GM18519 (cell line): ENCODE measurements at regions not wholly inside any gene's neighbourhood (a gene's known extent, or its start where the extent isn't known, plus 50 kb on each side); places are given as distances from the start of the nearest gene placed in this dataset.
"Not testable (repeated sequence)": the region's sequence is repeated elsewhere in the genome, so short reads cannot be mapped to it uniquely, and the experiment has no call there.

Experiments
- ATAC-seq: cut with Tn5 transposase; IDR thresholded peaks from one replicate; pipeline ENCODE4 v1.9.1; 2021; ENCODE audit warnings: mild to moderate bottlenecking, moderate library complexity; ENCODE audit not compliant: unreplicated experiment, low FRiP score

DNA sequence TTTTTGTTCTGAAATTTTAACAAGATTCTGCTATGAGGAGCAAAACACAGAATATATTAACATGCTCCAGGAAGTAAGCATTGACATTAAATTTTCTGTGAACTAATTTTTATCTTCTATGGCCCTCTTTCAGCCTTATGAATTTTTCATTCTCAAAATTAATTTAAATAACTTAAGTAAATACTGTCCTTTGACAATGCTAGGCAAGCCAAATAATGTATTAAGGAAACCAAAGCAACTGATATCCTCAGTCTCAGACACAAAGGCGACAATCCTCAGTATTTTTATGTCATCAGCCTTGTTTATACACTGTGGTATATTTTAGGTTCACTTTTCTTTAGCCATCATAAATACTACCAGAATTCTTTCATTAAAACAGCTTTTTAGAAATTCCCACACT, 159.8 kb downstream of the CGGBP1 start:
- ATAC-seq: no peak

DNA sequence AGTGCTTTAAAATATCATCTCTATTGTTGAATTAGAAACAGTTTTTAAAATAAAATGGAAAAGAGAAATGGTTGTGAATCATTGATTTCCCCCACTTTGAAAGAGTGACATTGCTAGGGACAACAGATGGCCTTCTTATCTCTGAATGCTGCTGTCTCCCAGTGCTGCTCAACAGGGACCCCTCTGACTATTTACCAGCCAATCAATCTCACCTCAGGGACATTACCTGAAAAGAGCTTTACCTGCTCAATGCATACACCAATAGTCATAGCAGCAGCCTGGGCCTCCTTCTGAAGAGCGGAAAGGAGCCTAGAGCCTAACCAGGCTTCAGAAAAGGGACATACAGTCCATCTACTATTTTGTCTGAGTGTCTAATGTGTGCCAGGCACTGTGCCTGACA, 162.8 kb downstream of the CGGBP1 start:
- ATAC-seq: no peak

DNA sequence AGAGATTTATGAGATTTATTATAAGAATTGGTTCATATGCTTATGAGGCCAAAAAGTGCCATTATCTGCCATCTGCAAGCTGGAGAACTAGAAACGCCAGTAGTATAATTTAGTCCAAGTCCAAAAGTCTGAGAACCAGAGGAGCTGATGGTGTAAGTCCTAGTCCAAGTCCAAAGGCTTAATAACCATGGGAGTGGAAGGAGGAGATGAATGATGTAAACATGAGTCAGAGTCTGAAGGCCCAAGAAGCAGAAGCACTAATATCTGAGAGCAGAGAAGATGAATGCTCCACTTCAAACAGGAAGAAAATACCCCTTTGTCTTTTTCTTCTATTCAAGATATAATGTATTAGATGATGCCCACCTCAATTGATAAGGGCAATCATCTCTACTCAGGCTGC, 185.7 kb downstream of the CGGBP1 start:
- no peak for ATAC-seq

DNA sequence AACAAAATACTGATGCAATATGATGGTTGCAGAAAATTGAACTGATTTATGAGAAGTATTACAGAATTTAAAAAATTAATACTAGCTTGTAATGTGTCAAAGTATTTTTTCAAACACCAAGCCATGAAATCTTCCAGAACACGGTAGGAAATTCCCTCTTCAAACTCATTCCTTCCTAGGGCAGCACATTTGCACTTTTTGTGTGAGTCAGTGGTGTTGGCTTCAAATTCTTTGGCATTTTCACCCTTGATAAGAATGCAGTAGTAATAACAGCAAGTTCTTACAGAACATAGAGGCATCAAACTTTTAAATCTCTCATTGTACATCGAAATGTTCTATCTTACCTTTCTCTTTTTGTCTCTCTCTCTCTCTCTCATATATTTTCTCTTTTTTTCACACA, 191.8 kb downstream of the CGGBP1 start:
- no peak for ATAC-seq

DNA sequence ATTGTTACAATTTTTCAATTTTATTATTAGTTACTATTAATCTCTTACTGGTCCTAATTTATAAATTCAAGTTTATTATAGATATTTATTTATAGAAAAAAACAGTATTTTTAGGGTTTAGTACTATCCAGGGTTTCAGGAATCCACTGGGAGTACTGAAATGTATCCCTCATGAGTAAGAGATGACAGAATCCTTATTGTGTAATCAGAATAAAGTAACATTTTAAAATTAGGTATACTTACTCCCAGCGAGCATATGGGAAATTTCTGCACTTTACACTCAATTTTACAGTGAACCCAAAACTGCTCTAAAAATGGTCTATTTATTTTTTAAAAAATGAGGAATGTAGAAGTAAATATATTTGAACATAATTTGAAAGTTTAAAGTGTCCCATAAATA, 202.7 kb downstream of the CGGBP1 start:
- no peak for ATAC-seq

DNA sequence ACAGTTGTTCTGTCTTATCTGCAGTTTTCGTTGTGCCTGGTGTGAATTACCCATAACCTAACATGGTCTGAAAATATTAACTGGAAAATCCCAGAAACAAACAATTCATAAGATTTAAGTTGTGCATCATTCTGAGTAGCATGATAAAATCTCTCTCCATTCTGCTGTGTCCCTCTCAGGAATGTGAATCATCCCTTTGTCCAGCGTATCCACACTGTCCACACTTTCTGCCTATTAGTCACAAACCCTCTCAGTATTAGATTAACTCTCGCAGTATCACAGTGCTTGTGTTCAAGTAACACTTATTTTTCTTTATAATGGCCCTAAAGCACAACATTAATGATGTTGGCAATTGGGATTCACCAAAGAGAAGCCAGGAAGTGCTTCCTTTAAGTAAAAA, 203.2 kb downstream of the CGGBP1 start:
- no peak for ATAC-seq

DNA sequence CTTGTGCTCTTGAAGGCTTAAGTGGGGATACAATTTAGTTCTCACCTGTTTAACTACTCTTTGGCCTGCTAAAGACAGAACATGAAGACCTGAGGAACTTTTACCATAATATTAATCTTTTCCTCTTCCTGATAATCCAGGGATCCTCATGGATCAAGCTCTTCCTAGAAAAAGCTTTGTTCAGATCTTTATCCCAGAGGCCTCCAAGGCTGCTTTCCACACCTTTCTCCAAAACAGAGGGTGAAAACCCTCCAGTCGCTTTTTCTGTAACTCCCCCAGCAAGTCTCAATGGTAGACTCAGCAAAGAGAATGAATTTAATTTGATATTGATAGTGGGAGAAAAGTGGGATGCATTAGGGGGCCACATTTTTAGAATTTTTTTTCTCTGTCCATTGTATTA, 203.6 kb downstream of the CGGBP1 start:
- ATAC-seq: no peak

DNA sequence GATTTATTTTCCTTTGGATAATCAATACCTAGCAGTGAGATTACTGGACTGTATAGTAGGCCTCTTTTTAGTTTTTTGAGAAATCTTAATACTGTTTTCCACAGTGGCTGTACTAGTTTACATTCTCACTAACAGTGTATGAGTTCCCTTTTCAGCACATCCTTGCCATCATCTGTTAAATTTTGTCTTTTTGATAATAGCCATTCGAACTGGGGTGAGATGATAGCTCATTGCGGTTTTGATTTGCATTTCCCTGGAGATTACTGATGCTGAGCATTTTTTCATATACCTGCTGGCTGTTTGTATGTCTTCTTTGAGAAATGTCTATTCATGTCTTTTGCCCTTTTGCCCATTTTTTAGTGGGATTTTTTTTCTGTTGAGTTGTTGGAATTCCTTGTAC, 210.8 kb downstream of the CGGBP1 start:
- no peak for ATAC-seq

DNA sequence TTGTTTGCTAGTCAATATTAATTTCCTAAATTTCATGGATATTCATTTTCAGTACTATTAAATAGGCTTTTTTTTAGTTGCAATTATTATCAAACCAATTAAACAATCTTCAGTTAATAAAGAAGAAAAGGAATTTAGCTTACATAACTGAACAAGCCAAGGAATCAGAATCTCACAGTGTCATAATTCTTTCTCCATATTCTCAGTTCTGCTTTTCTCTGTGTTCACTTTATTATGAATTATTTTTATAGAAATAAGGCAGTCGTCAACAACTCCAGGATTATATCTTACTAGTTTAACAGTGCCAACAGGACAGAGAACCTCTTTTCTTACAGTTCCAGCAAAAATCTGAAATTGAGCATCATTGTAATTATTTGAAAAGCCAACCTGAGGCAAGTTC, 221.7 kb downstream of the CGGBP1 start:
- no peak for ATAC-seq

DNA sequence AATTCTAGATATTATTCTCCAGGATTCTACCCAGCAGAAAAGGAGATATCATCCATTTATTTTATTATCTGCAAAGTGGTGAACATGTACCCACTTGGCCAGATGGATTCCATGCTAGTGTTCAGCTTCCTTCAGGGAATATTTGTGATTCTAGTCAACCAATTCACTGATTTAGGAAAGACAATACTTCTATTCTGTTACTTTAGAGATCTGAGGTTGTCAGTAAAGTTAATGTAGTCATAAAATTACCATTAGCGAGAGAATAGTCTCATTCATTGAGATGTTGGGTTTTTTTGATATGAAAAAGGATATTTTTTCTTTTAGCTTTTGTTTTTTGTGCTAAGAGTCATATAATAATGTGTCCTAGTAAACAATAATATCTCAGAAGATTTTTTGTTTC, 222.8 kb downstream of the CGGBP1 start:
- ATAC-seq: no peak

DNA sequence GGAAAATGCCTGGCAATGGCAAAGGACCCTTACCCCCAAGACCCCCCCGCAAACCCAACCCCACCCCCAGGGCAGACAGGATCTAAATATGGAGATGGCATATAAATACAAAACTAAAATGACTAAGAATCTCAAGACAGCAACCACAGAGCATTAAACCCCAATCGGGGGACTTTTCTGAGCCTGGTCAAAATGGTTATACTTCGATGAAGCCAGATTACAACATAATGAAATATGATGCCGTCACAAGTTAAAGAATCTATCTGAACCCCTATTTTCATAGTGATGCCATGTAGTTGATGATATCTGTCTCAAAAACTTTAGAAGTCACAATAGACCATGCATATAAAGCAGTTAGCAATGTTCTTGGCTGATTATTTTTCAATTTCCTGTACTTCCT, 223.6 kb downstream of the CGGBP1 start:
- ATAC-seq: no peak

DNA sequence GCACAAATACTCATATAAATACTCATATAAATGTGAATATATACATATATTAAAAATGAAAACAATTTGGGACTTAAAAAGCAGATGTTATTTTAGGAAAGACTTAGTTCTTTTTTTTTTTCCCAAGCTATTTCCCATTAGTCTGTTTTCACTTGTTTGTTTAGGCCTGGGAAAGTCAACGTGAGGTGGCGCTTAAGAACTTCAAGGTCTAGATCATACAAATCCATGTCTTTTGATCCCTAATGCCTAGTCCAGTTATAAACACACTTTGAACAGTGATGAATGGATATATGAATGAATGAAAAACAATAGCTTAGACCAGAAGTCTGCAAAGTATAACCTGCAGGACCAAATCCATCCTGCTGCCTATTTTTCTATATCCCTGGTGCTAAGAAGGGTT, 224.5 kb downstream of the CGGBP1 start:
- ATAC-seq: no peak

DNA sequence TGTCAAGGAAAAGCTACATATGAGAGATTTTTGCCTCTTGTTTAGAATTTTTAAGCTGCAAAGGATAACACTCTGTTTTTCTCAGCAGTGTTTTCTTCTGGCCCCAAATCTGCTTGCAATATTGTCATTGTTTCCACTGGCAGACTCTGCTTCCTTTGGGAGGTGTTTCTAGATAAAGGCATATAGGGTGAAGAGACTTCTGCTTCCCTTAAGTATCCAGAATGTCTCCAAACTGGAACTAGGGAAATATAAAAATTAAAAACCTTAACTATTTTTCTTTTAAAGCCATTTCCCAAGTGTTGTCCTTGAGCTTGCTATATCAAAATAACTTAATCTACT, 225.8 kb downstream of the CGGBP1 start:
- ATAC-seq: no peak

DNA sequence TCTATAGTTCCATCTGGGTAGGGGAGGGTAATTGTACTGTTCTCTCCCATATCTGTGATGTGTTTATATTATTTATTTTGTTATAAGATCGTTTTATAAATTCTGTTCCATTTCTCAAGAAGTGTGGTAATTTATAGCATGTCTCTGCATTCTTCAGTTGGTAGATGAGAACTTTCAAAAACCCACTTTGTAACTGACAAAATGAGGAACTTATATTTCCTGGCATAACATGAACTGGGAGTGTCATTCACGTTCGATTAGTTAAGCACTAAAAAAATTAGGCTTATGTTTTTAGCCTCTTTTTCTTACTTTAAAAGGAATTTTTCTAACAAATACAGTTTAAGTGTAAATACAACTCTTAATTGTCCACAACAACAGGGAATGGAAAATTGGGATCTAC, 230.8 kb downstream of the CGGBP1 start:
- ATAC-seq: no peak

DNA sequence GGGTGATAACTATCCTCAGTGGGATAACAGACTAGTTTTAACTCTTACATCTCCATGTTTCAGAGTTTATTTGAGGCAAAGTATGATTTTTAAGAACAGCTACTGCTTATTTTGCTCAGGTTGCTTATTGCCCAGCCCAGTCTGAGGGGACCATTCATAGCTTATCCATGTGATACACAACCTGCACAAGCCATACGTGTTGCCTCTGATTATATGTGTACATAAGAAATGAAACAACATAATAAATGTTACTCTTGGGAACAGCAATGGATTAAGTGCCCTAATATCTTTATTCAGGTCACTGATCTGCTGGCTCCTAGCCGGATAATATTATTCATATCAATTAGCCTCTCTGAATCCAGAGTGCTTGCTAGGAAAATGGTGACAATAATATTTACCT, 236.2 kb downstream of the CGGBP1 start:
- no peak for ATAC-seq

DNA sequence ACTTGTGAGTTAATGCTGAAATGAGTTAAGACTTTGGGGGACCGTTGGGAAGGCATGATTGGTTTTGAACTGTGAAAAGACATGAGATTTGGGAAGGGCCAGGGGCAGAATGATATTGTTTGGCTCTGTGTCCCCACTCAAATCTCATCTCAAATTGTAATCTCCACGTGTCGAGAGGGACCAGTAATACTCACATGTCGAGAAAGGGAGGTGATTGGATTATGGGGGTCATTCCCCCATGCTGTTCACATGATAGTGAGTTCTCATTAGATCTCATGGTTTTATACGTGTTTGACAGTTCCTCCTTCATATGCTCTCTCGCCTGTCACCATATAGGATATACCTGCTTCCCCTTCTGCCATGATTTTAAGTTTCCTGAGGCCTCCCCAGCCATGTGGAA, 245.3 kb downstream of the CGGBP1 start:
- not testable (repeated sequence) for ATAC-seq

DNA sequence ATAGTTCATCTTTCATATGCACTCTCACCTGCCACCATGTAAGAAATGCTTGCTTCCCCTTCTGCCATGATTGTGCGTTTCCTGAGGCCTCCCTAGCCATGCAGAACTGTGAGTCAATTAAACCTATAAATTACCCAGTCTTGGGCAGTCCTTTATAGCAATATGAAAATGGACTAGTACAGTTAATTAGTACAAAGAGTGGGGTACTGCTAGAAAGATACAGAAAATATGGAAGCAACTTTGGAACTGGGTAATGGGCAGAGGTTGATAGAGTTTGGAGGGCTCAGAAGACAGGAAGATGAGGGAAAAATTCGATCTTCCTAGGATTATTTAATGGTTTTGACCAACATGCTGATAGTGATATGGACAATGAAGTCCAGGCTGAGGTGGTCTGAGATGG, 246.9 kb downstream of the CGGBP1 start:
- ATAC-seq: no peak

DNA sequence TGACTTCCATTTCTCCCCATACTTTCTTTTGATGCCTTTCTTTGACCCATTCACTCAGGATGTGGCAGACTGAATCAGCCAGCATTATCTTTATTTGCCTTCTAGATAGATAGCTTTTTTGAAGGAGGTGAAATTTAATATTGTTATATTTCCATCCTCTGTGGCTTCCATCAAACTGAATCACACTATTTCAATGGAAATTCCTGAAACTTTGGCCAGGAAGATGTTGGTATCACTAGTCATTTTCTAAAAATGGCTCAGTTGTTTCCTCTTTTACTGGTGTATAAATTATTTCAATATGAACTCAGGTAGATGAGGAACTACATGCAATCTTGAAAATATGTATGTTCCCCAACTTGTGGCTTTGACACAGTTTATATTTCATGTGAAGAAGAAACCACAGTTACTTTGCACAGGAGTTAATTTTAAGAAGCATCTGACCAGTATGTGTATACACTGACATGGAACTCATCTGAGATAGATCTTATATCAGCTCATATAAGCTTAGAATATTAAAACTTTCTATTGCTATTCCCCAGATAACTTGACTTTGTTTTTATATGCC, 248.3 kb downstream of the CGGBP1 start:
- ATAC-seq: no peak

DNA sequence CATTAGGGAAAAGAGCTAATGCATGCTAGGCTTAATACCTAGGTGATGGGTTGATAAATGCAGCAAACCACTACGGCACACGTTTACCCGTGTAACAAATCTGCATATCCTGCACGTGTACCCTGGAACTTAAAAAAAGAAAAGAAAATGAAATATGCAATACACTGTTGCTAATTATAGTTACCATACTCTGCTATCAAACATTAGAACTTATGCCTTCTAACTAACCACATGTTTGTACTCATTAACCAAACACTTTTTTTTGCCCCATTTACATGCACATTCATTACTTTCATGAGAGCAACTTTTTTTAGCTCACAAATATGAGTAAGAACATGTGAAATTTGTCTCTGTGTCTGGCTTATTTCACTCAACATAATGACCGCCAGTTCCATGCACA, 253.1 kb downstream of the CGGBP1 start:
- no peak for ATAC-seq

DNA sequence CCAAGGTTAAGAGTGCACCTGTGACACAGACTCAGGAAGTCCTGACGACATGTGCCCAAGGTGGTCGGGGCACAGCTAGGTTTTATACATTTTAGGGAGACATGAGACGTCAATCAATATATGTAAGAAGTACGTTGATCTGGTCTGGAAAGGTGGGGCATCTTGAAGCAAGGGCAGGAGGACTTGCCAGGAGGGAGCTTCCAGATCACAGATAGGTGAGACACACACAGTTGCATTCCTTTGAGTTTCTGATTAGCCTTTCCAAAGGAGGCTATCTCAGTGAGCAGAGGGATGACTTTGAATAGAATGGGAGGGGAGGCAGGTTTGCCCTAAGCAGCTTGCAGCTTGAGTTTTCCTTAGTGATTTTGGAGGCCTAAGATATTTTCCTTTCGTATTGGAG, 257.4 kb downstream of the CGGBP1 start:
- no peak for ATAC-seq

DNA sequence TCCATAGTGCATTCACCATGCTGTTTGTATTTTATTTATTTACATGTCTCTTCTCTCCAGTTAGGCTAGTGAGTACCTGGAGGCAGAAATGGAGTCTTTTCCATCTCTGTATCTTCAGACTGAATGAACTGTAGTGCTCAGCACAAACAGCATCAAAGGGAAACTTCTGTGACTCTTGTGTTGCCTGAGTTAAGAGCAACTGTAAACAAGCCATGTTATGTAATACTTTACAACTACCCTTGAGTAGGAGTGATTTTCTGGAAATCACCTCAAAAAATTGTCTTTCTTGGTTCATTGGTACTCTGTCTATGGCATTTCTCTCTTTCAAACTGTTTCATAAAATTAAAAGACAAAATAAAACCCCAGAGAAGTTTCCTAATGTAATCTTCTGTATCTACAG, 258.3 kb downstream of the CGGBP1 start:
- ATAC-seq: no peak

DNA sequence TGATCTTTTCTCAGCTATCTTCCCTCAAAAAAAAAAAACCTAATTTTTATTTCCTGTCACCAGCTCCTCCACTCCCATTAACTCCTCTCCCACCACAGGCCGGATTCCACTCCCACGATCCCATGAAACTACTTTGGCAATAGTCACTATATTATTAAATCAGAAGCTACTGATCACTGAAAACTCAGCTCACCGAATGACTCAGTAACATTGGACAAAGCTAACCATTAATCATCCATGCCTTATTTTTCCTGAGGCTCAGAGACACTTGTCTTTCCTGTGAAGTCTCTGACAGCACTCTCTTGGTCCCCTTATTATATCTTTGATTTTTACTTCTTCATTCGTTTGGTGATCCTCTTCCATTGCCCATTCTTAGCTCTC, 260.2 kb downstream of the CGGBP1 start:
- ATAC-seq: no peak

DNA sequence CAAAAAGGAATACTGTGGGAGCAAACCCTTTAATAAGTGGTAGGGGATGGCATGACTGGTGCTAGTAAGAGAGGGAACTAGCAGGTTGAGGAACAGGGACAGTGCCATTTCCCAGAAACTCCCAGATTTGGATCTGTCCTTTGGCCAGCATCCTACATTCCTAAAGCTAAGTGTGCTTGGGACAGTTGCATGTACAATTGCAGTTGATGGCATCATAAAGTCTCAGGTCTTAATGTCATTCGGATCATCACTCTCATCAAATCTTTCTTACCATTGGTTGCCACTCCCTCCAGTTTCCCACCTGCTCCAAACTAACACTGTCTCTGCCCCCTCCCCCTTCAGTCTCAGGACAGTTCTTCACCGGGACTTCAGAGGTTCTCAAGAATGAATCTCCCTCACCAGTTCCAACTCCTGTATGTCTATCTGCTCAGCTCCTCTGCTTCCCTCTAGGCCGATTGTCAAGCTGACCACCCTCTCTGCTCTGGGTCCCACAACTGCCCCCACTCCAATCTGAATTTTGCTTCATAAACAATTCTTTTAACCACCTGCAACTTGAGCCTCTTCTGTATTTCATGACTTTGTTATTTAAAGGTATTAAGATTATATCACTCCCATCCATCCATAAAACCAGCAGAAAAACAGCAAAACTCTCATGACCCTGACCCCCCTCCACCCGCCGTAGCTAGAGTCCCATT, 260.8 kb downstream of the CGGBP1 start:
- no peak for ATAC-seq
